Neural progenitor cell (in vitro differentiated cells): ENCODE measurements at regions not wholly inside any gene's neighbourhood (a gene's known extent, or its start where the extent isn't known, plus 50 kb on each side); places are given as distances from the start of the nearest gene placed in this dataset.

Experiments used
- DNase-seq: peaks from one replicate; pipeline ENCODE4 v3.0.0-alpha.2; 2016; ENCODE audit warnings: low spot score
- H2AFZ ChIP-seq: fragments of 200-600 bp; sonication (generic); replicated peaks from 2 replicates; pipeline ENCODE4 v1.6.1; 2016; ENCODE audit warnings: antibody characterized with exemption
- H3F3A ChIP-seq: fragments of 200-600 bp; sonication (generic); 2 replicates; pipeline ENCODE4 v1.6.1; 2016; ENCODE audit warnings: antibody characterized with exemption, low read depth
- H3K27ac ChIP-seq: fragments of 200-600 bp; sonication (generic); 2 replicates; pipeline ENCODE4 v1.5.1; 2016; ENCODE audit warnings: mild to moderate bottlenecking
- H3K27me3 ChIP-seq: fragments of 200-600 bp; sonication (generic); 2 replicates; pipeline ENCODE4 v1.6.1; 2016; ENCODE audit warnings: mild to moderate bottlenecking, moderate library complexity
- H3K36me3 ChIP-seq: fragments of 200-600 bp; sonication (generic); 2 replicates; pipeline ENCODE4 v1.5.1; 2016
- H3K4me1 ChIP-seq: fragments of 200-600 bp; sonication (generic); 2 replicates; pipeline ENCODE4 v1.6.1; 2016; ENCODE audit warnings: mixed run types
- H3K4me2 ChIP-seq: fragments of 200-600 bp; sonication (generic); 2 replicates; pipeline ENCODE4 v1.6.1; 2016
- H3K4me3 ChIP-seq: fragments of 200-600 bp; sonication (generic); 2 replicates; pipeline ENCODE4 v1.5.1; 2016
- H3K79me2 ChIP-seq: fragments of 200-600 bp; sonication (generic); 2 replicates; pipeline ENCODE4 v1.6.1; 2016; ENCODE audit warnings: low read depth
- H3K9ac ChIP-seq: fragments of 200-600 bp; sonication (generic); 2 replicates; pipeline ENCODE4 v1.6.1; 2016
- H3K9me3 ChIP-seq: fragments of 200-600 bp; sonication (generic); 2 replicates; pipeline ENCODE4 v1.5.1; 2016; ENCODE audit warnings: low read depth
- H4K20me1 ChIP-seq: fragments of 200-600 bp; sonication (generic); 2 replicates; pipeline ENCODE4 v1.6.1; 2016; ENCODE audit warnings: low read depth
- H3K27ac Mint-ChIP-seq: 3 replicates; pipeline ENCODE4 v1.8.0; 2021; ENCODE audit warnings: mixed read lengths
- H3K27me3 Mint-ChIP-seq: 2 replicates; pipeline ENCODE4 v1.8.0; 2022; ENCODE audit warnings: low read depth, mild to moderate bottlenecking, inconsistent platforms, moderate library complexity, mixed read lengths; ENCODE audit not compliant: insufficient read depth
- H3K36me3 Mint-ChIP-seq: 3 replicates; pipeline ENCODE4 v1.8.0; 2021; ENCODE audit warnings: mixed read lengths
- H3K4me1 Mint-ChIP-seq: 3 replicates; pipeline ENCODE4 v1.8.0; 2021; ENCODE audit warnings: mixed read lengths
- H3K4me3 Mint-ChIP-seq: 3 replicates; pipeline ENCODE4 v1.8.0; 2021; ENCODE audit warnings: mild to moderate bottlenecking, moderate library complexity, mixed read lengths
- H3K9me3 Mint-ChIP-seq: 3 replicates; pipeline ENCODE4 v1.8.0; 2020; ENCODE audit warnings: mixed read lengths
- EZH2 ChIP-seq: fragments of 200-600 bp; sonication (generic); IDR thresholded peaks from 2 replicates; pipeline ENCODE4 v1.6.1; 2017; ENCODE audit warnings: antibody characterized with exemption, mild to moderate bottlenecking, moderate library complexity
- EZH2phosphoT487 ChIP-seq: fragments of 200-600 bp; sonication (generic); IDR thresholded peaks from 2 replicates; pipeline ENCODE4 v1.6.1; 2017; ENCODE audit warnings: antibody characterized with exemption
- TF ChIP-seq, protein P1 (sequence below): fragments of 200-600 bp; sonication (generic); IDR thresholded peaks from 2 replicates; pipeline ENCODE4 v1.5.1; 2017; ENCODE audit warnings: antibody characterized with exemption, mild to moderate bottlenecking

DNA sequence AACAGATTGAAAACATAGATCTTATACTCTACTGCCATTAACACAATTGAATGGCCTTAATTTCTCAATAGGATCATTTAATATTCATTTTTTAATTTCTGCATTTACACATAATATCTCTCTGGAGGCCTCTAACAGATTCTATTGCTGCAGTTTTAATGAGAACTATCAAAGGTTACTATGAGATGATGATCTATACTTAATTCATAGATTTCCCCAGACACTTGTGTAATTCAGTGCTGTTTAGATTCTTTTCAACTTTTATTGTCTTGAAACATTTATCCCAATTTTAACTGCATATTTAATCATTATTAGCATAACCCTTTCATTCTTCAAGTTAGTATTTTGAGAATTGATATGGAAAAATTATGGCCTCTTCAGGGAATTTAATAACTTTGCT lies 1056.5 kb upstream of the CDH8 start:
- peaks cover 8% of the 10 kb centered on the region for H3K9me3 Mint-ChIP-seq
- no peaks in the 10 kb centered on the region for H3K4me1 ChIP-seq
- DNase-seq = no peak
- H3K27ac ChIP-seq = no peak overlapping the region
- no peak overlapping the region for H3K4me2 ChIP-seq
- no peaks in the 10 kb centered on the region for H3K36me3 ChIP-seq
- H3K79me2 ChIP-seq = no peaks in the 10 kb centered on the region
- no peaks in the 10 kb centered on the region for H3K4me1 Mint-ChIP-seq
- no peak overlapping the region for H2AFZ ChIP-seq
- H3K4me3 Mint-ChIP-seq = no peak overlapping the region
- TF ChIP-seq EZH2 = no peak
- TF ChIP-seq, protein P1, sequence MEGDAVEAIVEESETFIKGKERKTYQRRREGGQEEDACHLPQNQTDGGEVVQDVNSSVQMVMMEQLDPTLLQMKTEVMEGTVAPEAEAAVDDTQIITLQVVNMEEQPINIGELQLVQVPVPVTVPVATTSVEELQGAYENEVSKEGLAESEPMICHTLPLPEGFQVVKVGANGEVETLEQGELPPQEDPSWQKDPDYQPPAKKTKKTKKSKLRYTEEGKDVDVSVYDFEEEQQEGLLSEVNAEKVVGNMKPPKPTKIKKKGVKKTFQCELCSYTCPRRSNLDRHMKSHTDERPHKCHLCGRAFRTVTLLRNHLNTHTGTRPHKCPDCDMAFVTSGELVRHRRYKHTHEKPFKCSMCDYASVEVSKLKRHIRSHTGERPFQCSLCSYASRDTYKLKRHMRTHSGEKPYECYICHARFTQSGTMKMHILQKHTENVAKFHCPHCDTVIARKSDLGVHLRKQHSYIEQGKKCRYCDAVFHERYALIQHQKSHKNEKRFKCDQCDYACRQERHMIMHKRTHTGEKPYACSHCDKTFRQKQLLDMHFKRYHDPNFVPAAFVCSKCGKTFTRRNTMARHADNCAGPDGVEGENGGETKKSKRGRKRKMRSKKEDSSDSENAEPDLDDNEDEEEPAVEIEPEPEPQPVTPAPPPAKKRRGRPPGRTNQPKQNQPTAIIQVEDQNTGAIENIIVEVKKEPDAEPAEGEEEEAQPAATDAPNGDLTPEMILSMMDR = no peak
- no peak for TF ChIP-seq EZH2phosphoT487
- no peaks in the 10 kb centered on the region for H3K27me3 ChIP-seq
- no peaks in the 10 kb centered on the region for H3K9me3 ChIP-seq
- H3K9ac ChIP-seq = no peak overlapping the region
- no peaks in the 10 kb centered on the region for H3K27me3 Mint-ChIP-seq
- H3F3A ChIP-seq = no peaks in the 10 kb centered on the region
- H3K36me3 Mint-ChIP-seq = no peaks in the 10 kb centered on the region
- H3K4me3 ChIP-seq = no peak overlapping the region
- H4K20me1 ChIP-seq = no peaks in the 10 kb centered on the region
- no peak overlapping the region for H3K27ac Mint-ChIP-seq

DNA sequence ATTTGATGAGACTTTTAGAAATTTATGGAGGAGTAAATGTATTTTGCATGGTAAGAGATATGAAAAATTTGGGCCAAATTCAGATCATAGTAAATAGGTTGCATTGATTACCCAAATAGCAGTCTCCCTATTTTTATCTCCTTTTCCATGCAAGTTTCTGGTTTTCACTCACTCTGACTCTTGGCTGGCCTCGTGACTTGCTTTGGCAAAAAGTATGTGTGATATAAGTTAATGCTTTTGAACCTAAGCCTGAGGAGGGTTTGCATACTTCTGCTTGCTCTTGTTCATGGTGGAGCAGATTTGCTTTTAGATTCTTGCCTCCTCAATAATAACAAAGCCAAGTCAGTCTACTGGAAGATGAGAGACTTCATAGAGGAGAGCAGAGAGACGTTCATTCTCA lies 1045.9 kb upstream of the CDH8 start:
- H3K27ac Mint-ChIP-seq = no peak overlapping the region
- no peaks in the 10 kb centered on the region for H3K4me1 ChIP-seq
- H2AFZ ChIP-seq = no peak overlapping the region
- no peaks in the 10 kb centered on the region for H3K9me3 Mint-ChIP-seq
- no peaks in the 10 kb centered on the region for H3K36me3 Mint-ChIP-seq
- no peaks in the 10 kb centered on the region for H3K79me2 ChIP-seq
- no peak overlapping the region for H3K4me2 ChIP-seq
- TF ChIP-seq, protein P1 = no peak
- TF ChIP-seq EZH2phosphoT487 (no peak), EZH2 (no peak)
- H3K36me3 ChIP-seq = no peaks in the 10 kb centered on the region
- H3K27ac ChIP-seq = no peak overlapping the region
- no peaks in the 10 kb centered on the region for H3K27me3 Mint-ChIP-seq
- DNase-seq = no peak
- H3K9ac ChIP-seq = no peak overlapping the region
- H4K20me1 ChIP-seq = no peaks in the 10 kb centered on the region
- no peak overlapping the region for H3K4me3 ChIP-seq
- H3F3A ChIP-seq = no peaks in the 10 kb centered on the region
- no peaks in the 10 kb centered on the region for H3K9me3 ChIP-seq
- no peak overlapping the region for H3K4me3 Mint-ChIP-seq
- H3K27me3 ChIP-seq = no peaks in the 10 kb centered on the region
- no peaks in the 10 kb centered on the region for H3K4me1 Mint-ChIP-seq

DNA sequence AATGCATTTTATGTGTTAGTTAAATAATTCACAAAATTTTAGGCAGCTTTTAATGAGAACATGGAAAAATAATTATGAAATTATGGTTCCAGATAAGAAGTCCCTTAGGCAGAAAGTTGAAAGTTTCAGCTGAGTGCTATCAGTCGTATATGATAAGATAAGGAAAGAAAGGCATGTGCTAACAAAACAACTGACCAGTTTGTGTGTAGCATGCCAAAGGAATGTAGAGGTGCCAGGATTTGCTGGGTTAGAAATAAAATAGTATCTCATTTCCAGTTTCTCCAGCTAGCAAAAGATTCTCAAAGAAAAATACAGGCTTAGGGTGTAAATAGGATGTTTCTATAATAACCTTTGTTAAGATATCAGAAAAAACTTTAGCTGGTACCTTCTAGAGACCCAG lies 1044.5 kb upstream of the CDH8 start:
- peaks cover under 1% of the 10 kb centered on the region for H3K9me3 Mint-ChIP-seq
- Histone ChIP-seq H3K36me3 (no peaks in the 10 kb centered on the region), H3K9ac (no peak overlapping the region), H2AFZ (no peak overlapping the region), H3K4me3 (no peak overlapping the region), H3K9me3 (no peaks in the 10 kb centered on the region), H3K4me2 (no peak overlapping the region), H3F3A (no peaks in the 10 kb centered on the region), H3K27me3 (no peaks in the 10 kb centered on the region), H3K79me2 (no peaks in the 10 kb centered on the region), H3K4me1 (no peaks in the 10 kb centered on the region), H3K27ac (no peak overlapping the region), H4K20me1 (no peaks in the 10 kb centered on the region)
- TF ChIP-seq EZH2phosphoT487 (no peak), EZH2 (no peak)
- TF ChIP-seq, protein P1 = no peak
- no peaks in the 10 kb centered on the region for H3K27me3 Mint-ChIP-seq
- no peak for DNase-seq
- H3K27ac Mint-ChIP-seq = no peak overlapping the region
- no peaks in the 10 kb centered on the region for H3K36me3 Mint-ChIP-seq
- no peaks in the 10 kb centered on the region for H3K4me1 Mint-ChIP-seq
- no peak overlapping the region for H3K4me3 Mint-ChIP-seq

DNA sequence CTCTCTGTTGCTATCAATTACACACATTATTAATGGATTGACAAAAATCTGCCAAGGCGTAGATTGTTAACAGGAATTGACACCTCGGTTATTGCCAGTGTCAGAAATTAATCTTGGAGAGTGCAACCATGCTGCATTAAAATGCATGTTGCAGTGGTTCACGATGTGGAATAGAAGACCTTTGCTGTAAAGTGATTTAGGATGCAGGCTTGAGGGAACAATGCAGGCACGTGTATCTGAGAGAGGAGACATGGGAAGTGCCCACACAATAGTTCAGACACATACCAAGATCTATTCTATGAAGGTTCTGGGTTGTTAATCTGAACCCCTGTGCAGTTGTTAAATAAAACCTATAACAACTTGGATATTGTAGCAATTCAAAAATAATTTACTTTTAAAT lies 1032.8 kb upstream of the CDH8 start:
- H2AFZ ChIP-seq = no peak overlapping the region
- Mint-ChIP-seq H3K4me3 (no peak overlapping the region), H3K9me3 (peaks cover 2% of the 10 kb centered on the region), H3K36me3 (no peaks in the 10 kb centered on the region), H3K27me3 (no peaks in the 10 kb centered on the region), H3K27ac (no peak overlapping the region), H3K4me1 (no peaks in the 10 kb centered on the region)
- H3F3A ChIP-seq = no peaks in the 10 kb centered on the region
- no peaks in the 10 kb centered on the region for H3K36me3 ChIP-seq
- H3K9me3 ChIP-seq = peaks cover 4% of the 10 kb centered on the region
- DNase-seq = no peak
- no peaks in the 10 kb centered on the region for H3K27me3 ChIP-seq
- H3K9ac ChIP-seq = no peak overlapping the region
- no peak overlapping the region for H3K27ac ChIP-seq
- no peak overlapping the region for H3K4me3 ChIP-seq
- TF ChIP-seq, protein P1 = no peak
- TF ChIP-seq EZH2 (no peak), EZH2phosphoT487 (no peak)
- no peak overlapping the region for H3K4me2 ChIP-seq
- no peaks in the 10 kb centered on the region for H3K79me2 ChIP-seq
- H3K4me1 ChIP-seq = peaks cover 25% of the 10 kb centered on the region
- no peaks in the 10 kb centered on the region for H4K20me1 ChIP-seq
